MM.1S (cell line): ENCODE measurements at regions not wholly inside any gene's neighbourhood (a gene's known extent, or its start where the extent isn't known, plus 50 kb on each side); places are given as distances from the start of the nearest gene placed in this dataset.

Source experiments
- DNase-seq: peaks from one replicate; pipeline ENCODE4 v3.0.0-alpha.2; 2015
- H2AFZ ChIP-seq: fragments of 300-600 bp; sonication (generic); 2 replicates; pipeline ENCODE4 v1.6.0; 2016; ENCODE audit warnings: antibody characterized with exemption, low read length
- H3F3A ChIP-seq: fragments of 300-600 bp; sonication (generic); 2 replicates; pipeline ENCODE4 v1.6.1; 2016; ENCODE audit warnings: mild to moderate bottlenecking, antibody characterized with exemption, low read length, moderate library complexity, mixed read lengths; ENCODE audit not compliant: insufficient read depth
- H3K27ac ChIP-seq: fragments of 300-600 bp; sonication (generic); 2 replicates; pipeline ENCODE4 v1.5.1; 2016; ENCODE audit warnings: mild to moderate bottlenecking, low read length
- H3K27me3 ChIP-seq: fragments of 300-600 bp; sonication (generic); replicated peaks from 2 replicates; pipeline ENCODE4 v1.6.0; 2016; ENCODE audit warnings: low read length; ENCODE audit not compliant: insufficient read depth
- H3K36me3 ChIP-seq: fragments of 300-600 bp; sonication (generic); replicated peaks from 2 replicates; pipeline ENCODE4 v1.6.1; 2016; ENCODE audit warnings: mild to moderate bottlenecking, low read length, mixed read lengths; ENCODE audit not compliant: insufficient read depth
- H3K4me1 ChIP-seq: fragments of 300-600 bp; sonication (generic); 2 replicates; pipeline ENCODE4 v1.6.1; 2016; ENCODE audit warnings: low read length, mixed read lengths
- H3K4me2 ChIP-seq: fragments of 300-600 bp; sonication (generic); 2 replicates; pipeline ENCODE4 v1.6.0; 2016; ENCODE audit warnings: low read depth, low read length
- H3K4me3 ChIP-seq: fragments of 300-600 bp; sonication (generic); 2 replicates; pipeline ENCODE4 v1.5.1; 2016; ENCODE audit warnings: low read length, mixed read lengths
- H3K79me2 ChIP-seq: fragments of 300-600 bp; sonication (generic); 2 replicates; pipeline ENCODE4 v1.6.1; 2016; ENCODE audit warnings: mixed run types, low read length, mixed read lengths
- H3K9ac ChIP-seq: fragments of 300-600 bp; sonication (generic); 2 replicates; pipeline ENCODE4 v1.6.1; 2016; ENCODE audit warnings: low read length, mixed read lengths
- H3K9me2 ChIP-seq: fragments of 300-600 bp; sonication (generic); replicated peaks from 2 replicates; pipeline ENCODE4 v1.6.1; 2016; ENCODE audit warnings: mild to moderate bottlenecking, low read length, mixed read lengths; ENCODE audit not compliant: insufficient read depth
- H3K9me3 ChIP-seq: fragments of 300-600 bp; sonication (generic); replicated peaks from 2 replicates; pipeline ENCODE4 v1.6.1; 2016; ENCODE audit warnings: mild to moderate bottlenecking, low read length, mixed read lengths; ENCODE audit not compliant: insufficient read depth
- H4K20me1 ChIP-seq: fragments of 300-600 bp; sonication (generic); 2 replicates; pipeline ENCODE4 v1.6.1; 2016; ENCODE audit warnings: mild to moderate bottlenecking, low read length, moderate library complexity, mixed read lengths; ENCODE audit not compliant: insufficient read depth
- EZH2 ChIP-seq: fragments of 300-600 bp; sonication (generic); optimal IDR thresholded peaks from 2 replicates; pipeline ENCODE3; 2017; ENCODE audit warnings: low read depth, mild to moderate bottlenecking, antibody characterized with exemption, low read length, mixed read lengths
- EZH2phosphoT487 ChIP-seq: fragments of 300-600 bp; sonication (generic); IDR thresholded peaks from 2 replicates; pipeline ENCODE4 v1.6.1; 2018; ENCODE audit warnings: antibody characterized with exemption, low read length
- TF ChIP-seq, protein P1 (sequence below): fragments of 300-600 bp; sonication (generic); IDR thresholded peaks from 2 replicates; pipeline ENCODE4 v1.5.1; 2016; ENCODE audit warnings: antibody characterized with exemption, low read length, mixed read lengths

DNA sequence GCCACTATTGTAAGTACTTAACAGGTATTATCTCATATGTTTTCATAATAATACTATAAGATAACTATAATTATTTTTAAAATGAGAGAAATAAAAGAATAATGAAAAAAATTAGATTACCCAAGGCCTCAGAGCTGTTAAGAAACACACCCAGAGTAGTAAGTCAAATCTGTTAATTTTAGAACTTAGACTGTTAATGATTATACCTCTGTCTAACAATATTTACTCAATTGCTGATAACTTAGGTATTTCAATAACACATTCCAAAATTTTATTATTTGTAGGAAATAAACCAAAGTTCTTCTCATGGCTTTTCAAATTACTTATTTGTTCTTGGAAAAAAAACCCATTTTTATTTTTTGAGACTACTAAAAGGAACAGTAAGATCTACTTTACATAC, 227.5 kb upstream of the KCNH7 start:
- H4K20me1 ChIP-seq, result no peaks in the 10 kb centered on the region
- H3K79me2 ChIP-seq, result no peaks in the 10 kb centered on the region
- H3K27ac ChIP-seq, result no peak overlapping the region
- TF ChIP-seq EZH2, result no peak
- TF ChIP-seq, protein P1, sequence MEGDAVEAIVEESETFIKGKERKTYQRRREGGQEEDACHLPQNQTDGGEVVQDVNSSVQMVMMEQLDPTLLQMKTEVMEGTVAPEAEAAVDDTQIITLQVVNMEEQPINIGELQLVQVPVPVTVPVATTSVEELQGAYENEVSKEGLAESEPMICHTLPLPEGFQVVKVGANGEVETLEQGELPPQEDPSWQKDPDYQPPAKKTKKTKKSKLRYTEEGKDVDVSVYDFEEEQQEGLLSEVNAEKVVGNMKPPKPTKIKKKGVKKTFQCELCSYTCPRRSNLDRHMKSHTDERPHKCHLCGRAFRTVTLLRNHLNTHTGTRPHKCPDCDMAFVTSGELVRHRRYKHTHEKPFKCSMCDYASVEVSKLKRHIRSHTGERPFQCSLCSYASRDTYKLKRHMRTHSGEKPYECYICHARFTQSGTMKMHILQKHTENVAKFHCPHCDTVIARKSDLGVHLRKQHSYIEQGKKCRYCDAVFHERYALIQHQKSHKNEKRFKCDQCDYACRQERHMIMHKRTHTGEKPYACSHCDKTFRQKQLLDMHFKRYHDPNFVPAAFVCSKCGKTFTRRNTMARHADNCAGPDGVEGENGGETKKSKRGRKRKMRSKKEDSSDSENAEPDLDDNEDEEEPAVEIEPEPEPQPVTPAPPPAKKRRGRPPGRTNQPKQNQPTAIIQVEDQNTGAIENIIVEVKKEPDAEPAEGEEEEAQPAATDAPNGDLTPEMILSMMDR, result no peak
- TF ChIP-seq EZH2phosphoT487, result no peak
- no peak overlapping the region for H3K4me2 ChIP-seq
- no peaks in the 10 kb centered on the region for H3K9me3 ChIP-seq
- no peaks in the 10 kb centered on the region for H3K4me1 ChIP-seq
- H2AFZ ChIP-seq, result no peak overlapping the region
- DNase-seq, result no peak
- no peaks in the 10 kb centered on the region for H3K36me3 ChIP-seq
- no peaks in the 10 kb centered on the region for H3K27me3 ChIP-seq
- H3K9me2 ChIP-seq, result no peaks in the 10 kb centered on the region
- H3K4me3 ChIP-seq, result no peak overlapping the region
- H3K9ac ChIP-seq, result no peak overlapping the region
- no peaks in the 10 kb centered on the region for H3F3A ChIP-seq

DNA sequence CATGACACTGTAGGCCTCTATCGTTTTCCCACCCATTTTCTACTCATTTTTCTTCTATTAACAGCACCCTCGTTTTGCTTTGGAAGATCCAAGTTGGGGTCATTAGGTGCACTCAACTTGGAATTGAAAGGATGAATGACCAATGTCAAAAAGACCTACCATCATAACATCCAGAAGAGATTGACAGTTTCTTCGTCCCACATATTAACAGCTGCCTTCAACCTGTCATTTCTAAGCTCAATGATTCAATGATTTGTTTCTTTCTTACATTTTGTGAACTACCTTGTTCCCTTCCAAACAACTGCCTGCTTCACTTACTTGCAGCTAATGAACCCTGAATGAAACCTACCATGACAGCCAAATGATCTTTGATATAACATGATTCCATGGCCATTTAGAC, 224.0 kb upstream of the KCNH7 start:
- Histone ChIP-seq H3K9me2 (no peaks in the 10 kb centered on the region), H3K27ac (no peak overlapping the region), H3K27me3 (no peaks in the 10 kb centered on the region), H3F3A (no peaks in the 10 kb centered on the region), H3K4me1 (no peaks in the 10 kb centered on the region), H2AFZ (no peak overlapping the region), H3K36me3 (no peaks in the 10 kb centered on the region), H3K4me3 (no peak overlapping the region), H3K79me2 (no peaks in the 10 kb centered on the region), H3K4me2 (no peak overlapping the region), H4K20me1 (no peaks in the 10 kb centered on the region), H3K9me3 (no peaks in the 10 kb centered on the region), H3K9ac (no peak overlapping the region)
- TF ChIP-seq EZH2phosphoT487, result no peak
- DNase-seq, result no peak

DNA sequence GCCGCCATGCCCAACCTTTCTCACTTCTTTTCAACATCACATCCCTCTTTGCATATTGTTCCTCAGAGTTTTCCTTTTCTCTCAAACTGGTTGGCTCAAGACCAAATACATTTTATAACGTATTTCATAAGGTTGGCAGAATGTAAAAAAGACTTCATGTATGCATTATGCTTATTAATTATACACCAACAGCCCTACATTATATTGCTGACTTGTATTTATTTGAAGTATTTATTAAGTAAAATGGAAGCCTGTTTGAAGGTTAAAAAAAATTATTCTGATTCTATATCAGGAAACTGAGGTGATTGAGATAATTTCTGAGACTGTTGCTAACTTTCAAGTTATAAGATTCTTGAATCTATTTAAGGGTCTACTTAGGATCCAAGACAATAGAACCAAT, 208.0 kb upstream of the KCNH7 start:
- Histone ChIP-seq H3K79me2 (no peaks in the 10 kb centered on the region), H3K4me3 (no peak overlapping the region), H4K20me1 (no peaks in the 10 kb centered on the region), H3K9me3 (no peaks in the 10 kb centered on the region), H3K36me3 (no peaks in the 10 kb centered on the region), H3K9me2 (no peaks in the 10 kb centered on the region), H3K9ac (no peak overlapping the region), H3K4me1 (no peaks in the 10 kb centered on the region), H3K27ac (no peak overlapping the region), H2AFZ (no peak overlapping the region), H3F3A (no peaks in the 10 kb centered on the region), H3K27me3 (no peaks in the 10 kb centered on the region), H3K4me2 (no peak overlapping the region)
- no peak for TF ChIP-seq EZH2phosphoT487
- TF ChIP-seq, protein P1, result no peak
- TF ChIP-seq EZH2, result no peak
- DNase-seq, result no peak

DNA sequence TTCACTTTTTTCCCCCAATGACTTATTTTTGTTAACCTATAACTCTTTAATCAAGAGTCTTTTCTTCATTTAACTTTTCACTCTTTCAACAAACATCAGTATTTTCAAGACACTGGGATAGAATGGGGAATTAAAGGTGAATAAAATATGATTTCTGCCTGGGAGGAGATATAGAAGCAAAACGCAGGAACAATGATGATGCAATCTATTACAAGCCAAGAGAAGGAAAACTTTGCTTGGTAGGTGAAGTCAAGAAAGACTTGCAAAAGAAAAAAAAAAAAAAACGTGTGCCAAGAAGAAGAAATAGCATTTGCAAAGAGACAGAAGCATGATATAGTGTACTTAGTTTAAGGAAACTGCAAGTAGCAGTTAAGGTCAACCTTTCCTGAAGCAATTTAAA, 207.3 kb upstream of the KCNH7 start:
- H3K9me2 ChIP-seq, result no peaks in the 10 kb centered on the region
- H3K79me2 ChIP-seq, result no peaks in the 10 kb centered on the region
- DNase-seq, result no peak
- no peak overlapping the region for H3K9ac ChIP-seq
- no peaks in the 10 kb centered on the region for H3K4me1 ChIP-seq
- no peaks in the 10 kb centered on the region for H3K27me3 ChIP-seq
- TF ChIP-seq, protein P1, result no peak
- no peaks in the 10 kb centered on the region for H3K9me3 ChIP-seq
- H2AFZ ChIP-seq, result no peak overlapping the region
- no peaks in the 10 kb centered on the region for H3F3A ChIP-seq
- H3K36me3 ChIP-seq, result no peaks in the 10 kb centered on the region
- no peak overlapping the region for H3K27ac ChIP-seq
- no peaks in the 10 kb centered on the region for H4K20me1 ChIP-seq
- no peak overlapping the region for H3K4me3 ChIP-seq
- no peak overlapping the region for H3K4me2 ChIP-seq
